GM19238 (cell line): ENCODE measurements at regions not wholly inside any gene's neighbourhood (a gene's known extent, or its start where the extent isn't known, plus 50 kb on each side); places are given as distances from the start of the nearest gene placed in this dataset.
"Not testable (repeated sequence)": the region's sequence is repeated elsewhere in the genome, so short reads cannot be mapped to it uniquely, and the experiment has no call there.

Source experiments
- DNase-seq: peaks from one replicate; pipeline ENCODE4 v3.0.0; 2011; ENCODE audit warnings: low spot score; ENCODE audit not compliant: insufficient read length

GRCh38 chr3:18237251-18238005, 187.7 kb downstream of the SATB1 start:
- DNase-seq: no peak

GRCh38 chr3:18236726-18237125, 188.4 kb downstream of the SATB1 start:
- DNase-seq: no peak

GRCh38 chr3:18234717-18235335, 190.3 kb downstream of the SATB1 start:
- DNase-seq: no peak

- no peak for DNase-seq
These were observed 191.0 kb downstream of the SATB1 start for GRCh38 chr3:18233987-18234716.

GRCh38 chr3:18232317-18232716, 192.8 kb downstream of the SATB1 start:
- no peak for DNase-seq

- no peak for DNase-seq
These were observed 197.1 kb downstream of the SATB1 start for GRCh38 chr3:18228060-18228459.

- no peak for DNase-seq
These were observed 199.4 kb downstream of the SATB1 start for GRCh38 chr3:18225709-18226108.

GRCh38 chr3:18224426-18224825, 200.7 kb downstream of the SATB1 start:
- DNase-seq: no peak

- DNase-seq: no peak
These were observed 201.2 kb downstream of the SATB1 start for GRCh38 chr3:18223974-18224373.

GRCh38 chr3:18223571-18223970, 201.6 kb downstream of the SATB1 start:
- DNase-seq: peak; percentile 35

- DNase-seq: no peak
These were observed 202.5 kb downstream of the SATB1 start for GRCh38 chr3:18222686-18223085.

GRCh38 chr3:18217507-18218174, 207.5 kb downstream of the SATB1 start:
- no peak for DNase-seq

GRCh38 chr3:18216996-18217395, 208.1 kb downstream of the SATB1 start:
- DNase-seq: no peak

- DNase-seq: no peak
These were observed 209.5 kb downstream of the SATB1 start for GRCh38 chr3:18215639-18216038.

GRCh38 chr3:18211116-18211515, 214.0 kb downstream of the SATB1 start:
- DNase-seq: no peak

- no peak for DNase-seq
These were observed 216.3 kb downstream of the SATB1 start for GRCh38 chr3:18208856-18209255.

GRCh38 chr3:18208091-18208490, 217.0 kb downstream of the SATB1 start:
- DNase-seq: no peak

GRCh38 chr3:18207226-18207625, 217.9 kb downstream of the SATB1 start:
- no peak for DNase-seq

- DNase-seq: not testable (repeated sequence)
These were observed 219.4 kb downstream of the SATB1 start for GRCh38 chr3:18205701-18206100.

- no peak for DNase-seq
These were observed 223.8 kb downstream of the SATB1 start for GRCh38 chr3:18201315-18201714.

- no peak for DNase-seq
These were observed 225.4 kb downstream of the SATB1 start for GRCh38 chr3:18199757-18200156.

GRCh38 chr3:18195836-18196235, 229.3 kb downstream of the SATB1 start:
- no peak for DNase-seq
